ENCODE measurements at regions not wholly inside any gene's neighbourhood (a gene's known extent, or its start where the extent isn't known, plus 50 kb on each side); places are given as distances from the start of the nearest gene placed in this dataset.

DNA sequence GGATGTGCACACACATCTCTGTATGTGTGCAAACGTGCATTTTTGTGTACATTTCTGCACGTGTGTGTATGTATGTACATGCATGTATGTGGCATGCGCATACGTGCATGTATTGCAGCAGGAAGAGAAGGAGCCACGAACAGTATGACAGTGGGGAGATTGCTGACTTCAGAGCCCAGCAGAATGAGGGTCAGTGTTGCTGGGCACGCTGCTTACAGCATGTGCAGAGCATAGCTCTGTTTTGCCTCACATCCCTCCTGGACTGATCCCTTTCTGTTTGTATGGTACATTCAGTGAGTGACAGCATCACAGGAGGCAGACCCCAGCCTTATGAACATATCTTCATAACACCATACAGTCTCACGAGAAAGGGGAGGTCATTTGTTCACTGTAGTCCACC is 934.0 kb upstream of the EEF2KMT start:
- no peak overlapping the region for H3K23ac ChIP-seq (ENCODE audit: low read length)
- no peak overlapping the region for H3K4me3 ChIP-seq (ENCODE audit: low read depth, low read length)
- no peaks in the 10 kb centered on the region for H3K27me3 ChIP-seq (ENCODE audit: insufficient read depth, low read length)
- no peak overlapping the region for H3K9ac ChIP-seq (ENCODE audit: low read length)
- no peak overlapping the region for H2BK5ac ChIP-seq (ENCODE audit: low read depth, low read length, poor library complexity)
- H3K18ac ChIP-seq (ENCODE audit: low read length): no peak overlapping the region
- no peak for DNase-seq
- no CpG with 5 or more reads among the region's 7 CpGs for WGBS (ENCODE audit: extremely low coverage, insufficient coverage, insufficient read length)
- no peaks in the 10 kb centered on the region for H3K4me1 ChIP-seq (ENCODE audit: control insufficient read depth in 1 of 2, insufficient read depth in 2 of 2, low read length in 2 of 2)
- H3K9me3 ChIP-seq (ENCODE audit: insufficient read depth, low read depth, low read length): no peaks in the 10 kb centered on the region
- no peak overlapping the region for H3K14ac ChIP-seq (ENCODE audit: low read length)
- H3K27ac ChIP-seq (ENCODE audit: low read depth, low read length): no peak overlapping the region
- H3K79me2 ChIP-seq (ENCODE audit: control insufficient read depth, insufficient read depth, low read length, poor library complexity): no peaks in the 10 kb centered on the region
- H2AFZ ChIP-seq (ENCODE audit: insufficient read depth, low read length, poor library complexity): no peak overlapping the region
- no peak overlapping the region for H3K4ac ChIP-seq (ENCODE audit: low read depth, low read length)
- no peak overlapping the region for H4K12ac ChIP-seq (ENCODE audit: low read depth, low read length)
- H3K4me2 ChIP-seq (ENCODE audit: low read length): no peak overlapping the region
- no peak overlapping the region for H4K8ac ChIP-seq (ENCODE audit: low read depth, low read length)
- H3K79me1 ChIP-seq (ENCODE audit: low read length): no peaks in the 10 kb centered on the region
- no peak overlapping the region for H2BK12ac ChIP-seq (ENCODE audit: low read length)
- no peak overlapping the region for H2AK5ac ChIP-seq (ENCODE audit: low read length)
- no peaks in the 10 kb centered on the region for H3K36me3 ChIP-seq (ENCODE audit: control insufficient read depth in 1 of 2, insufficient read depth in 2 of 2, low read length in 2 of 2)
- H2BK120ac ChIP-seq (ENCODE audit: insufficient read depth, low read length, poor library complexity): no peak overlapping the region
- H4K91ac ChIP-seq (ENCODE audit: low read depth, low read length): no peak overlapping the region

DNA sequence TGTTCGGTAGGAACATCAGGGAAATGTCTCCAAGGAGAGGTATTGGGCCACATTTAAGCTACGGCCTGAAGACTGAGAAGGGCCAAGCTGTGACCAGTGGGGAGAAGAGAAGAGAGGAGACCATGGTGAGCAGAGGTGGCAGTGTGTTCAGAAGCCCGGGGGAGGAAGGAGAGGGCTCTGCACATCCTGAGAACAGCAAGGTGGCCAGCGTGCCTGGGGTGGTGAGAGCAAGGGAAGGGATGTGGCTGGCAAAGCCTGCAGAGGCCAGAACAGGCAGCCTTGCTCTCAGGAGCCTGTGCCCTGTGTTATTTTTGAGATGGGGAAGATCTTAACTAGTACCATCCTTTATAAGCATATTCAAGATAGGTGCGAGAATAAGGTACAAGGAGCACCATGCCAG is 933.5 kb upstream of the EEF2KMT start:
- no peaks in the 10 kb centered on the region for H3K36me3 ChIP-seq (ENCODE audit: control insufficient read depth in 1 of 2, insufficient read depth in 2 of 2, low read length in 2 of 2)
- no peaks in the 10 kb centered on the region for H3K9me3 ChIP-seq (ENCODE audit: insufficient read depth, low read depth, low read length)
- H3K4me3 ChIP-seq (ENCODE audit: low read depth, low read length): no peak overlapping the region
- no peaks in the 10 kb centered on the region for H3K79me1 ChIP-seq (ENCODE audit: low read length)
- H3K27me3 ChIP-seq (ENCODE audit: insufficient read depth, low read length): no peaks in the 10 kb centered on the region
- WGBS (ENCODE audit: extremely low coverage, insufficient coverage, insufficient read length): no CpG with 5 or more reads among the region's 5 CpGs
- H2BK5ac ChIP-seq (ENCODE audit: low read depth, low read length, poor library complexity): no peak overlapping the region
- no peaks in the 10 kb centered on the region for H3K79me2 ChIP-seq (ENCODE audit: control insufficient read depth, insufficient read depth, low read length, poor library complexity)
- H4K12ac ChIP-seq (ENCODE audit: low read depth, low read length): no peak overlapping the region
- H2AK5ac ChIP-seq (ENCODE audit: low read length): no peak overlapping the region
- no peak overlapping the region for H2BK12ac ChIP-seq (ENCODE audit: low read length)
- H3K4ac ChIP-seq (ENCODE audit: low read depth, low read length): no peak overlapping the region
- no peak for DNase-seq
- no peak overlapping the region for H3K18ac ChIP-seq (ENCODE audit: low read length)
- no peaks in the 10 kb centered on the region for H3K4me1 ChIP-seq (ENCODE audit: control insufficient read depth in 1 of 2, insufficient read depth in 2 of 2, low read length in 2 of 2)
- H3K14ac ChIP-seq (ENCODE audit: low read length): no peak overlapping the region
- no peak overlapping the region for H3K4me2 ChIP-seq (ENCODE audit: low read length)
- no peak overlapping the region for H3K27ac ChIP-seq (ENCODE audit: low read depth, low read length)
- no peak overlapping the region for H2BK120ac ChIP-seq (ENCODE audit: insufficient read depth, low read length, poor library complexity)
- H4K91ac ChIP-seq (ENCODE audit: low read depth, low read length): no peak overlapping the region
- no peak overlapping the region for H4K8ac ChIP-seq (ENCODE audit: low read depth, low read length)
- H2AFZ ChIP-seq (ENCODE audit: insufficient read depth, low read length, poor library complexity): no peak overlapping the region
- no peak overlapping the region for H3K9ac ChIP-seq (ENCODE audit: low read length)
- H3K23ac ChIP-seq (ENCODE audit: low read length): no peak overlapping the region

DNA sequence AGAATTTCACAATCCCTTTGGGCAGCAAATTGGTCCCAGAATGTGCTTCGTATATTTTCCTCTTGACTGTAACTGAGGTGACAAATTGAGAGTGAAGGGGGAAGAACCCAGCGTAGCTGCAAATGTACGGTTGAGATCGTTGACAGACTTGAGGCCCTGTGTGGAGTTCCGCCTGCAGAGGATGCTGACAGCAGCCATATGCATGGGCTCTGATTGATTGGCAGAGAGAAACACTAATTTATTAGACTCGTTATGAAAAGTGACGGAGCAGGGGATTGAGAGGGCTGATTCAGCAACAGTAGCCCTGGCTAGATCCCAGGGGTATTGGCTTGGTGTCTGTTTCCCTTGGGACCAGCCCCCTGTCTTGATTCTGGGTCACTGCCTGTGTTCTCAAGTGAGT is 930.1 kb upstream of the EEF2KMT start:
- no peak overlapping the region for H3K9ac ChIP-seq (ENCODE audit: low read length)
- no peak overlapping the region for H2BK12ac ChIP-seq (ENCODE audit: low read length)
- no peak overlapping the region for H3K18ac ChIP-seq (ENCODE audit: low read length)
- H3K79me2 ChIP-seq (ENCODE audit: control insufficient read depth, insufficient read depth, low read length, poor library complexity): no peaks in the 10 kb centered on the region
- H2BK120ac ChIP-seq (ENCODE audit: insufficient read depth, low read length, poor library complexity): no peak overlapping the region
- no peak overlapping the region for H3K23ac ChIP-seq (ENCODE audit: low read length)
- no peak overlapping the region for H4K8ac ChIP-seq (ENCODE audit: low read depth, low read length)
- H3K79me1 ChIP-seq (ENCODE audit: low read length): no peaks in the 10 kb centered on the region
- H2BK5ac ChIP-seq (ENCODE audit: low read depth, low read length, poor library complexity): no peak overlapping the region
- no peak overlapping the region for H3K14ac ChIP-seq (ENCODE audit: low read length)
- H3K4ac ChIP-seq (ENCODE audit: low read depth, low read length): no peak overlapping the region
- H3K27ac ChIP-seq (ENCODE audit: low read depth, low read length): no peak overlapping the region
- no peak overlapping the region for H4K91ac ChIP-seq (ENCODE audit: low read depth, low read length)
- no peak for DNase-seq
- no peaks in the 10 kb centered on the region for H3K9me3 ChIP-seq (ENCODE audit: insufficient read depth, low read depth, low read length)
- H2AFZ ChIP-seq (ENCODE audit: insufficient read depth, low read length, poor library complexity): no peak overlapping the region
- no CpG with 5 or more reads among the region's 7 CpGs for WGBS (ENCODE audit: extremely low coverage, insufficient coverage, insufficient read length)
- no peak overlapping the region for H3K4me2 ChIP-seq (ENCODE audit: low read length)
- H2AK5ac ChIP-seq (ENCODE audit: low read length): no peak overlapping the region
- no peaks in the 10 kb centered on the region for H3K27me3 ChIP-seq (ENCODE audit: insufficient read depth, low read length)
- H3K36me3 ChIP-seq (ENCODE audit: control insufficient read depth in 1 of 2, insufficient read depth in 2 of 2, low read length in 2 of 2): no peaks in the 10 kb centered on the region
- no peak overlapping the region for H4K12ac ChIP-seq (ENCODE audit: low read depth, low read length)
- H3K4me1 ChIP-seq (ENCODE audit: control insufficient read depth in 1 of 2, insufficient read depth in 2 of 2, low read length in 2 of 2): no peaks in the 10 kb centered on the region
- H3K4me3 ChIP-seq (ENCODE audit: low read depth, low read length): no peak overlapping the region

DNA sequence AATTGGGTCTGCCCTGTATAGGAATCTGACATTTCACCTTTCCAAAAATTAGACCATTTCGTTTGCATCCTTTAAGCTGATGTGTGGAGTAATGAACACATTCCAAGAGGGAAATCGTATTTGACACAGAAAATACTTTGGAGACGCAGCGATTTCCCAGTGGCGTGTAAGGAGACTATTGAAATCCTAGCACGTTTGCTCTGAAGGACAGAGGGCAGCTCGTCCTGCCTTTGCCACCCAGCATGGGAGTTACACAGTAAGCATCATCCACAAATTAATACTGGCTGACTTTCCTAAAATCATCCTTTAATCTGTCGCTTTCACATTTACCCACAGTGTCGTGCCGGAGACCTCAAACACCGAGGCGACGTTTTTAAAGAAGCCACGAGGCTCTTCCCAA is 925.9 kb upstream of the EEF2KMT start:
- no peak overlapping the region for H3K4ac ChIP-seq (ENCODE audit: low read depth, low read length)
- no peak overlapping the region for H4K12ac ChIP-seq (ENCODE audit: low read depth, low read length)
- no peak overlapping the region for H4K91ac ChIP-seq (ENCODE audit: low read depth, low read length)
- WGBS (ENCODE audit: extremely low coverage, insufficient coverage, insufficient read length): no CpG with 5 or more reads among the region's 14 CpGs
- no peaks in the 10 kb centered on the region for H3K36me3 ChIP-seq (ENCODE audit: control insufficient read depth in 1 of 2, insufficient read depth in 2 of 2, low read length in 2 of 2)
- no peak overlapping the region for H3K18ac ChIP-seq (ENCODE audit: low read length)
- DNase-seq: no peak
- H2BK12ac ChIP-seq (ENCODE audit: low read length): no peak overlapping the region
- H3K23ac ChIP-seq (ENCODE audit: low read length): no peak overlapping the region
- no peak overlapping the region for H2BK120ac ChIP-seq (ENCODE audit: insufficient read depth, low read length, poor library complexity)
- H3K4me3 ChIP-seq (ENCODE audit: low read depth, low read length): no peak overlapping the region
- H3K27ac ChIP-seq (ENCODE audit: low read depth, low read length): no peak overlapping the region
- no peak overlapping the region for H2AFZ ChIP-seq (ENCODE audit: insufficient read depth, low read length, poor library complexity)
- H3K4me2 ChIP-seq (ENCODE audit: low read length): no peak overlapping the region
- H3K9ac ChIP-seq (ENCODE audit: low read length): no peak overlapping the region
- no peak overlapping the region for H2BK5ac ChIP-seq (ENCODE audit: low read depth, low read length, poor library complexity)
- no peak overlapping the region for H4K8ac ChIP-seq (ENCODE audit: low read depth, low read length)
- no peak overlapping the region for H2AK5ac ChIP-seq (ENCODE audit: low read length)
- H3K14ac ChIP-seq (ENCODE audit: low read length): no peak overlapping the region
- no peaks in the 10 kb centered on the region for H3K4me1 ChIP-seq (ENCODE audit: control insufficient read depth in 1 of 2, insufficient read depth in 2 of 2, low read length in 2 of 2)
- peaks cover 26% of the 10 kb centered on the region for H3K27me3 ChIP-seq (ENCODE audit: insufficient read depth, low read length)
- no peaks in the 10 kb centered on the region for H3K79me1 ChIP-seq (ENCODE audit: low read length)
- H3K79me2 ChIP-seq (ENCODE audit: control insufficient read depth, insufficient read depth, low read length, poor library complexity): no peaks in the 10 kb centered on the region
- H3K9me3 ChIP-seq (ENCODE audit: insufficient read depth, low read depth, low read length): peaks cover 3% of the 10 kb centered on the region
